DOHH2 (cell line): ENCODE measurements at regions not wholly inside any gene's neighbourhood (a gene's known extent, or its start where the extent isn't known, plus 50 kb on each side); places are given as distances from the start of the nearest gene placed in this dataset.

Source experiments
- H3F3A ChIP-seq: fragments of 200-600 bp; sonication (generic), shearing (Covaris generic); 2 replicates; pipeline ENCODE4 v1.6.0; 2016; ENCODE audit warnings: antibody characterized with exemption, mild to moderate bottlenecking; ENCODE audit not compliant: control insufficient read depth, insufficient read depth
- H3K27ac ChIP-seq: fragments of 200-600 bp; sonication (generic); 2 replicates; pipeline ENCODE4 v1.5.1; 2014; ENCODE audit warnings: low read depth, mild to moderate bottlenecking, low read length, moderate library complexity
- H3K27me3 ChIP-seq: fragments of 200-600 bp; sonication (generic); 2 replicates; pipeline ENCODE4 v1.6.1; 2014; ENCODE audit warnings: mild to moderate bottlenecking, low read length, mixed read lengths; ENCODE audit not compliant: control insufficient read depth
- H3K36me3 ChIP-seq: fragments of 200-600 bp; sonication (generic); 2 replicates; pipeline ENCODE4 v1.6.1; 2014; ENCODE audit warnings: mild to moderate bottlenecking, low read length, moderate library complexity, mixed read lengths; ENCODE audit not compliant: control insufficient read depth
- H3K4me1 ChIP-seq: fragments of 200-600 bp; sonication (generic); 2 replicates; pipeline ENCODE4 v1.6.1; 2014; ENCODE audit warnings: mild to moderate bottlenecking, low read length, mixed read lengths; ENCODE audit not compliant: control insufficient read depth
- H3K4me2 ChIP-seq: fragments of 200-600 bp; sonication (generic); 2 replicates; pipeline ENCODE4 v1.6.0; 2014; ENCODE audit warnings: mild to moderate bottlenecking, low read length, moderate library complexity
- H3K4me3 ChIP-seq: fragments of 200-600 bp; sonication (generic); 2 replicates; pipeline ENCODE4 v1.5.1; 2014; ENCODE audit warnings: mild to moderate bottlenecking, low read length, mixed read lengths
- H3K79me2 ChIP-seq: fragments of 200-600 bp; sonication (generic); 2 replicates; pipeline ENCODE4 v1.6.1; 2014; ENCODE audit warnings: mild to moderate bottlenecking, low read length, mixed read lengths; ENCODE audit not compliant: control insufficient read depth
- H3K9me2 ChIP-seq: fragments of 200-600 bp; sonication (generic); replicated peaks from 2 replicates; pipeline ENCODE4 v1.6.1; 2014; ENCODE audit warnings: mild to moderate bottlenecking, low read length, mixed read lengths; ENCODE audit not compliant: control insufficient read depth
- H3K9me3 ChIP-seq: fragments of 200-600 bp; sonication (generic); 2 replicates; pipeline ENCODE4 v1.6.1; 2014; ENCODE audit warnings: antibody characterized with exemption, low read length, mixed read lengths; ENCODE audit not compliant: control insufficient read depth, insufficient read depth
- H4K20me1 ChIP-seq: fragments of 200-600 bp; sonication (generic); 2 replicates; pipeline ENCODE4 v1.6.0; 2014; ENCODE audit warnings: low read depth, mild to moderate bottlenecking, antibody characterized with exemption, low read length, moderate library complexity; ENCODE audit not compliant: control insufficient read depth, insufficient read depth
- CTCF ChIP-seq: fragments of 200-600 bp; sonication (generic); IDR thresholded peaks from one replicate; pipeline ENCODE4 v1.5.1; 2014; ENCODE audit warnings: antibody characterized with exemption, mild to moderate bottlenecking, low read depth, low read length; ENCODE audit not compliant: poor library complexity, severe bottlenecking
- EZH2phosphoT487 ChIP-seq: fragments of 200-600 bp; sonication (generic); IDR thresholded peaks from 2 replicates; pipeline ENCODE4 v1.6.1; 2017; ENCODE audit warnings: borderline replicate concordance, mild to moderate bottlenecking, antibody characterized with exemption, low read length, moderate library complexity, mixed read lengths

GRCh38 chr3:62997369-62997768 lies 122.2 kb upstream of the CADPS start:
- Histone ChIP-seq H3K9me2 (no peaks in the 10 kb centered on the region), H3K4me3 (no peak overlapping the region), H3K27me3 (no peaks in the 10 kb centered on the region), H3K79me2 (no peaks in the 10 kb centered on the region), H3K27ac (no peak overlapping the region), H3K36me3 (no peaks in the 10 kb centered on the region), H3K4me1 (peaks cover 9% of the 10 kb centered on the region), H3K4me2 (no peak overlapping the region), H3F3A (no peaks in the 10 kb centered on the region), H4K20me1 (no peaks in the 10 kb centered on the region), H3K9me3 (no peaks in the 10 kb centered on the region)
- TF ChIP-seq CTCF = no peak
- no peak for TF ChIP-seq EZH2phosphoT487

GRCh38 chr3:62999158-62999557 lies 123.9 kb upstream of the CADPS start:
- H3K9me2 ChIP-seq = no peaks in the 10 kb centered on the region
- H3K27me3 ChIP-seq = no peaks in the 10 kb centered on the region
- H3K79me2 ChIP-seq = no peaks in the 10 kb centered on the region
- no peaks in the 10 kb centered on the region for H3K9me3 ChIP-seq
- no peak overlapping the region for H3K27ac ChIP-seq
- H3K4me3 ChIP-seq = no peak overlapping the region
- H3K4me1 ChIP-seq = peaks cover 9% of the 10 kb centered on the region
- no peaks in the 10 kb centered on the region for H3K36me3 ChIP-seq
- TF ChIP-seq EZH2phosphoT487 = no peak
- no peak for TF ChIP-seq CTCF
- H3F3A ChIP-seq = no peaks in the 10 kb centered on the region
- no peaks in the 10 kb centered on the region for H4K20me1 ChIP-seq
- H3K4me2 ChIP-seq = no peak overlapping the region

- Histone ChIP-seq H3K9me2 (no peaks in the 10 kb centered on the region), H3K9me3 (no peaks in the 10 kb centered on the region), H3K4me2 (no peak overlapping the region), H3K79me2 (no peaks in the 10 kb centered on the region), H3K4me1 (peaks cover 9% of the 10 kb centered on the region), H3K4me3 (no peak overlapping the region), H3K27me3 (no peaks in the 10 kb centered on the region), H4K20me1 (no peaks in the 10 kb centered on the region), H3K36me3 (no peaks in the 10 kb centered on the region), H3F3A (no peaks in the 10 kb centered on the region), H3K27ac (no peak overlapping the region)
- no peak for TF ChIP-seq EZH2phosphoT487
- TF ChIP-seq CTCF = no peak
Observed at GRCh38 chr3:62999791-63000190, 124.6 kb upstream of the CADPS start.

GRCh38 chr3:63004448-63004847 lies 129.2 kb upstream of the CADPS start:
- H3K4me3 ChIP-seq = no peak overlapping the region
- no peaks in the 10 kb centered on the region for H3K27me3 ChIP-seq
- TF ChIP-seq EZH2phosphoT487 = no peak
- no peak for TF ChIP-seq CTCF
- H3K27ac ChIP-seq = no peak overlapping the region
- no peaks in the 10 kb centered on the region for H3F3A ChIP-seq
- H3K36me3 ChIP-seq = no peaks in the 10 kb centered on the region
- no peak overlapping the region for H3K4me2 ChIP-seq
- H3K79me2 ChIP-seq = no peaks in the 10 kb centered on the region
- no peaks in the 10 kb centered on the region for H4K20me1 ChIP-seq
- H3K9me2 ChIP-seq = no peaks in the 10 kb centered on the region
- H3K9me3 ChIP-seq = no peaks in the 10 kb centered on the region
- peaks cover 9% of the 10 kb centered on the region for H3K4me1 ChIP-seq
